Ammon's horn (tissue), 1 donor: ENCODE measurements at regions not wholly inside any gene's neighbourhood (a gene's known extent, or its start where the extent isn't known, plus 50 kb on each side); places are given as distances from the start of the nearest gene placed in this dataset.
A peak's percentile ranks its signal among the peaks of the same experiment; 100 is the strongest.

Experiments
- DNase-seq: peaks from one replicate; pipeline ENCODE4 v3.0.0-alpha.2; 2016; ENCODE audit warnings: low spot score

DNA sequence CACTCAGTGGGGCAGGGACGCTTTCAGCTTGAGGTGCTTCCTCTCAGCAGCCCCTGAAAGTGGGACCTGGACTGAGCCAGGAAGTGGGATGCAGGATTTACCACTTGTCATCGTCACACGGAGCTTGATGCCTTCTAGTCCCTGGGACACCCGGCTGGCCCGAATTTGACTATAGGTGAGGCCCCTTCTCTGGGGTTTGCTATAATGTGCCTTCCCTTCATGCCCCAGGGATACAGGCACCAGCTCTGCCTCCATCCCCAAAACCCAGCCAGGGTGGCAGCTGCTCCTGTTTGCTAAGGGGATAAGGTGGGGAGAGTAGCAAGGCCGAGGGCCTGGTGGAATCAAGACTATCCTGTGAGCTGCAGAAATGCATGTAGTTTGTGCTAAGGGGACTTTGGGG lies 235.0 kb downstream of the GLRX3 start:
- no peak for DNase-seq

- no peak for DNase-seq
These were observed 235.5 kb downstream of the GLRX3 start for GRCh38 chr10:130371666-130372065.

DNA sequence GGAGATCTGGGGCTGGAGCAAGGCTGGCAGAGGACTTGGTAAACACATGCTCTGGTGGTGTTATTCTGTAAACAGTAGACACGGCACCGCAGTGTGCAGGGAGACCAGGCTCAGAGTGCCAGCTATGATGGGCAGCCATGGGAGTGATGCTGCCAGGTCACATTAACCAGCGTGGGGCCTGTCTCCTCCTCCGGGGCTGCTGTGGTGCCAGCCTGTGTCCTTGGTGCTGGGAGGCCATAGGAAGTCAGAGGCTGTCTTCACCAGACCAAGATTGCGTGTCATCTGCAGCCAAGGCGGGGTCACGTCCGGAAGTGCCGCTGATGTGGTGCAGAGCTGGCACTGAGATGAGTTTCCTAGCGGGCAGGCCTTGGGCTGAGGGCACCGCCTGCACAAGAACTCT lies 236.0 kb downstream of the GLRX3 start:
- DNase-seq = no peak

DNA sequence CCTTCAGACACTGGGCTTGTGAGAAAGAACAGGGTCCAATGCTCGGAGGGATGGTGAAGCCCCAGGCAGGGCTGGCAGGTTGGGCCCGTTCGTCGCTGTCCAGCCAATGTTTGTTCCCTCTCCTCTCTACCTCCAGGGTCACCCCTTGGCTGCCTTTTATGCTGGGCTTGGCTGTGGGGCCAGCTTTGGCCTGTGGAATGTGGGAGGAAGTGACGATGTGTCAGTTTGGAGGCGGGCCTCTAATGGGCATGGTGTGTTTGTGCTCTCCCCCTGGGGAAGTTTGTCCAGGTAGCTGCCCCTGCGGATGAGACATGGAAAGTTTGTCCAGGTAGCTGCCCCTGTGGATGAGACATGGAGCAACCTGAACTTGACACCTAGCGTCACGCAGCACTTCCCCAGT lies 236.7 kb downstream of the GLRX3 start:
- DNase-seq = no peak

DNA sequence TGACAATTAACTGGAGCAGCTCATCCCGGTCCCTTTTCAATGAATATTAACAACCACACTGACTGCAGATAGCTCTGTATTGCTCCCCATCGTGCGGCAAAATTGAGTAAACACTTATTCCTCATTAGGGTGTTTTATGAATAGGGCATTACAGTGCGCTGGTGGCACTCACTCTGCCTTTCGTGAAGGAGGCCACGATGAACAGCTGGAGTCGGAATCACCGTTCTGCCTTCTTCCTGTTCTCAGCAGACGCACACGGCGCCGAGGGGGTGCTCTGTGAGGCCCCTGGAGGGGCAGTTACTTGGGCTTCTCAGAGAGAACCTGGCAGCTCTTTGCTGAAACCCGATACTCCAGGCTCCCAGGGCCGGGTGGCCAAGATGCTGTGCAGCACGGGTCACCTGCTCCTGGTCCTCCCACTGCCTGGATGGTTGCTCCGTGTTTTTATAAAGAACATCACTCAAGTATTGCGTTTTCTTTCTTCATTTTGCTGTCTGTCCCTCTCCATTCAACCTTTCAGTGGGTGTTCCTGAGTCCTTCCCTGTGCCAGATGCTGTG lies 241.9 kb downstream of the GLRX3 start:
- DNase-seq = no peak

- DNase-seq = no peak
These were observed 242.6 kb downstream of the GLRX3 start for GRCh38 chr10:130378556-130379400.

DNA sequence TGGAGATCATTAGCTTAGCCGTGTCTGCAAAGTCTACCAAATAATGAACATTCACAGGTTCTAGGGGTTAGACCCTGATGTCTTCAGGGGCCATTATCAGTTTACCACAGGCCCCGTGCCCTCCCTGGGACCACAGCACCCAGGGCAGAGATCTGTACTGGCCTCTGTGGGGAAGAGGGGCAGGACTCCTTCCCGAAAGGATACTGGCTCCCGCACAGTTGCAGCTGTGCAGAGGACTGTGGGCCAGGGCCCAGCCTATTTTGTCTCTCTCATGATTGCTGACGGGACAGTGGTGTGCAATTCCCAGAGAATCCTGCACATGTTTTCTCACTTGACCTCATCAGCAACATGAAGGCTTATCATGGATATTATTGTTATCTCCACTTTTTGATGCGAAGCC lies 243.9 kb downstream of the GLRX3 start:
- DNase-seq = no peak

GRCh38 chr10:130382031-130382430 lies 245.8 kb downstream of the GLRX3 start:
- no peak for DNase-seq

DNA sequence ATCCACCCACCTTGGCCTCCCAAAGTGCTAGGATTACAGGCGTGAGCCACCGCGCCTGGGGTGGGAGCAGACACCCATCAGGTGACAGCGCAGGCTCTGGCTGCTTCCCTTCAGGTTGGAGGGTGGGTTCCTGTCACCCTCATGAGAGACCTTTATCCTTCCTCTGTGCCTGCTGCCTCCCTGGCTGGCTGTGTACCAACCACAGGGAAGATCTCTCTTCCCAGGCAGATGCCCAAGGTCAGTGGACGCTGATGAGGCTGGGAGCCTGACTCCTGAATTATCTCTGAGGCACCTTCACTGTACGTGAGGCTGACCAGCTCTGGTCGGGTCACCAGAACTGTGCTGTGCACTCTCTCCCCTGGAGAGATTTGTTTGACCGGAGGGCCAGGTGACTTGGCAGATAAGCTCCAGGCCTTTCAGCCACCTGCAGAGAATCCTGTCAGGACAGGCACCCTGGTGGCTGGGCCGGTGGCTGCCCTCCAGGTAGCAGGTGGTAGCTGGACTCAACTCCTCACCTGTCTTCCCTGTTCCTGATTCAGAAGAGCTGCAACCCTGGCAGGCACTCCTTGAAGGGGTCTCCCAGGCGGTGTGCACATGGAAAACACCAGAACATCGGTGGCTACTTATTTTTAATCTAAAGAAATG lies 251.9 kb downstream of the GLRX3 start:
- DNase-seq = no peak

DNA sequence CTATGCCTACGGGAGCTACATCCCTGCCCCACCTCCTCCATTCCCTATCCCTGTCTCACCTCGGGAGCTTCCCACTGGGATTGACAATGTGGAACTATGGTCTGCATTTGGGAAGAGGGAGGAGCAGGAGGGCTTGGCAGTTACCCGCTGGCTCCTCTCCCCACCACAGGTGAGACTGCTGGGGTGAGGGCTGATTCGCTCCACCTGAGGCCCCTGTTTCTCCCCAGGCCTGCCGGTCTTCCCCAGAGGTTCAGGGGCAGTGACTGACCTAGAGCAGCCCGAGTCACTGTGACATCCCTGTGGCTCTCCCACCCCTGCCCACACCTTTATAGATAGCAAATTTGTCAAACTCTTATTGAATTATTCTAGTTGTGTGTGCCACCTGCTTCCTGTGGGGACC lies 252.6 kb downstream of the GLRX3 start:
- DNase-seq = no peak

DNA sequence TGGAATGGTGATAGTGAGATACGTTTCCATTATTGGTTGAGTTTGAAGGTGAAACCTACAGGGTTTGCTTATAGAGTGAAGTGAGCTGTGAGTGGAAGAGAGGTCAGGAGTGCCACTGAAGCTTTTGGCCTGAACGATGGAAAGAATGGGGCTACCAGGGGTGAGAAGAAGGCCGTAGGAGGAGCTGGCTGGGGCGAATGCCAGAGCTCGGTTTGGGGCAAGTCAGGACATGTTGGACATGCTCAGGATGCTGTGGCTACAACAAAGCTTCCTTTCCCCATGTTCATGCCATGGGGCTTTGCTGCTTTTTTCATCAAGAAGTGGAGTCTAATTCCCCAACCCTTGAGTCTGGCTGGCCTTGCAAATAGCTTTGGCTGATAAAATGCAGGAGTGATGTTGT lies 253.7 kb downstream of the GLRX3 start:
- DNase-seq = no peak

GRCh38 chr10:130392031-130392430 lies 255.8 kb downstream of the GLRX3 start:
- no peak for DNase-seq

DNA sequence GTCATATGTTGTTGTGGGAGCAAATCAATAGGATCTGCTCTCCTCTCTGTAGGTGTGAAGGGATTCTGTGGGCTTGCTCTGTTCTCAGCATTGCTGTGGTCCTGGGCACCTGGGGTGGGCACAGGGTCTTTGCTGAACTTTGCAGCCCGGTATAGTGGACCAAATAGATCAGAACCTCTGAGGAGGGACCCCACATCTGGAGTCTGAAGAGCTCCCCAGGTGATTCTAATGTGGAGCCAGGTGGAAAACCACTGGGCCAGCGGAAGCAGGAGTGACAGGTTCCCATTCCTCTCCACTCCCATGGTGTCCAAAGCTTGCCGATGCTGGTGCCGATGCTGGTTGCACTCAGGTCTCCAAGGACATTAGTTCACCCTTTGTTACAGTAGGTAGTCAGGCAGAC lies 257.2 kb downstream of the GLRX3 start:
- no peak for DNase-seq

DNA sequence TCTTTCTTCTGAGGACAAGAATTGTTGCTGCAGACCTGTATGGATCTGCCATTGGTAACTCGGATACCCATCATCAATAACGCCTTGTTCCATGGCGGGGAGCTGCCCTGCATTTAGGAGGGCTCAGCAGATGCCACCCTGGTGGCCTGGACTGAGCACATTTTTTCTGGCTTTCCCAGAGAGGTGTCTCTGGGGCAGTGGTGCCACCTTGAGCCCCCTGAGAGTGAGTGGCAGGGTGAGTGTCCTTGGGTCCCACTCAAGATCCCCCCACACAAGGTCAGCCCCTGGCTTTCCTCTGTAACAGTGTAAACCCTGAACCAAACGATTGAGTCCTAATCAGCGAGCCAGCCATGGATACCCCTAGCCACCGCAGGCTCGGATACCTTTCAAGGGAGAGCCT lies 258.6 kb downstream of the GLRX3 start:
- no peak for DNase-seq

DNA sequence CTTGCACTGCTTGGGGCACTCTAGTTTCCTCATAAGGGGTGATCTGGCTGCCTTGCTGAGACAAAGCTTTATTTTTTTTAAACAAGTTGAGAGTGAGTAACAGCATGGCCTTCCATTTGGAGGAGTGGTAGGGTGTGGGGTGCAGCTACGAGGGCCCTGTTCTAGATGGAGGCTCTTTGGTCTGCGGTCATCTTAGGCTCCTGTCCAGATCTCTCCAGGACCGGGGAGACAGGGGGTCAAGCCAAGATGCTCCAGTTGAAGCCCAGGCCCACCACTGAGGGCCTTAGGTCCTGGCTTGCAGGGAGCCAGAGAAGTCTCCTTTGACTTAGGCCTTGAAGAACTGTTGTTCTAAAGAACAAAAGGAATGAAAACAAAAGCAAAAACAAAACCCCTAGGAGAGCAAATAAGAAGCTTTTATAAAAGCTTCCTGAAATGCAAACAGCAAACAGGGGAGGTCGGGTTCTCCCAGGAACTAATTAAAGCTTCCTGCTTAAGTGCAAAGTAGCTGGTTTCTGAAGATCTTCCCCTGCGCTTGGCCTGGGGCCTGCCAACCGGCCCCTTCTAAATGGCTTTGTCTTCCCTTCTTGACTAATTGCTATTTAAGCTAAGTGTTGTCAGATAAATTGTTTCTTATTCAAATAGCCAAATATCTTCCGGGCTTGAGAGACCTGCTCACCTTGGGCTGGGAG lies 259.2 kb downstream of the GLRX3 start:
- DNase-seq = no peak

DNA sequence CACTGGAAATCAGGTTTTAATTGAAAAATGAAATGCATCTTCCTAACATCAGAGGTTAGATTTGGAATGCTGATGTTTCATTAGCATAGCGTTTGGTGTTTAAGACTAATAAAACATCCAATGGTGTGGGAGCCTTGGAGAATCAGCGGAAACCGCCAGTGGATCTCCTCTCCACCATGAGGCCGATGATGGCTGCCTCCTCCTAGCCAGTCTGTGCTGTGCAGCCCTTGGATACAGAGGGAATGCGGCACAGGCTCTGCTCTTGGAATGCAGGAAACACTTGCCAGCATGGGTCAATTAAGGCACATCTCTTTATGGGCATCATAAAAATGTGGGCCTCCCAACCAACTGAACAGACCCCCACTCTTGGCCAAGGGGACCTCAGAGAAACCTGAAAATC lies 259.9 kb downstream of the GLRX3 start:
- DNase-seq = no peak

GRCh38 chr10:130398090-130398994 lies 262.2 kb downstream of the GLRX3 start:
- no peak for DNase-seq

DNA sequence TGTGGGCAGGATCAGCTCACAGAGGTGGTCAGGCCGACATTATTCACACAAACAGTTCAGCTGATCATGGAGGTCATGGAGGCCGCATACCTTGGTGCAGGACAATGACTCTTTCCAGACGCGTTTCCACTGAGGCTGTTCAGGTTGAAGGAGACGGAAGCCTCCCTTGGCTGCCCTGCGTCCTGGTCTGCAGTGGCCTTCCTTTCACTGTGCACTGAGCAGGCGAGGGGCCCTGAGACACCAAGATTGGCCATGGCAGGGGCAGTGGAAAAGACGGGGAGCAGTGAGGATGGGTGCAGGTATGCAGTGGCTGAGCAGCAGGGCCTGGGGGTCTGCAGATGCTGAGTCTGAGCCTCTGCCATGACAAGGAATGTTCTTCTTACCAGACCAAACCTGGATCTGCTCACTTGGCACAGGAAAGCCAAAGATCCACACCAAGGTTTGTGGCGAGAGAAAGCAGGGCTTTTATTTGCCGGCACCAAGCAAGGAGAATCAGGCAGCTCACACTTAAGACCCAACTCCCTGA lies 263.3 kb downstream of the GLRX3 start:
- DNase-seq = no peak

DNA sequence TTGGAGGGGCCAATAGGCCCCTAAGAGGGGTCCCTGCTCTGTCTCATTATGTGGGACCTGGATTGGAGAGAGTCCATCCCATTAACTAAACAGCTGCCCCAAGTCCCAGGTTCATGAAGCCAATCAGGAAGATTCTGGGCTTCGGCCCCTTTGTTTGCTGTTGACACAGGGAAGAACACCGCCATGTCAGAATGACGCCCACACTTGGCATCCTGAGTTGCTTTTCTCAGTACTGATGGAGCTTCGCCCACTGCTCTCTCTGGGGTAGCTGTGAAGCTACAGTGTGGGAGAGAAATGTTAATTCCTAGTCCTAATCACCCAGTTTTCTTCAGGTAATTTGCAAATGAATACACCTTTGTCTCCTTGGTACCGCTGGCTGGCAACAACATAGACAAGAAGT lies 264.7 kb downstream of the GLRX3 start:
- DNase-seq = peak; percentile 53

- no peak for DNase-seq
These were observed 265.9 kb downstream of the GLRX3 start for GRCh38 chr10:130401860-130402765.
